ENCODE measurements at regions not wholly inside any gene's neighbourhood (a gene's known extent, or its start where the extent isn't known, plus 50 kb on each side); places are given as distances from the start of the nearest gene placed in this dataset.

GRCh38 chrX:69317721-69318120, 152.5 kb upstream of the PJA1 start:
- ATAC-seq (ENCODE audit: insufficient number of reproducible peaks, low FRiP score, low read depth): no peak
- no peaks in the 10 kb centered on the region for H3K4me1 ChIP-seq (ENCODE audit: control insufficient read depth in 1 of 2, low read depth in 2 of 2)
- H3K4me3 ChIP-seq: no peak overlapping the region
- TF ChIP-seq CTCF (IDR thresholded peaks at IDR 0.05): no peak
- no peaks in the 10 kb centered on the region for H3K27me3 ChIP-seq (replicated peaks; ENCODE audit: insufficient read depth)
- H3K9me3 ChIP-seq: no peaks in the 10 kb centered on the region
- H3K36me3 ChIP-seq: no peaks in the 10 kb centered on the region
- H3K27ac ChIP-seq: no peak overlapping the region
- DNase-seq (ENCODE audit: low spot score): no peak

- Histone ChIP-seq H3K4me1 (ENCODE audit: control insufficient read depth in 1 of 2, low read depth in 2 of 2) (no peaks in the 10 kb centered on the region), H3K36me3 (no peaks in the 10 kb centered on the region), H3K4me3 (no peak overlapping the region), H3K27me3 (replicated peaks; ENCODE audit: insufficient read depth) (no peaks in the 10 kb centered on the region), H3K27ac (no peak overlapping the region), H3K9me3 (no peaks in the 10 kb centered on the region)
- DNase-seq (ENCODE audit: low spot score): no peak
- ATAC-seq (ENCODE audit: insufficient number of reproducible peaks, low FRiP score, low read depth): no peak
- no peak for TF ChIP-seq CTCF (IDR thresholded peaks at IDR 0.05)
Measured at GRCh38 chrX:69314436-69315348, 149.4 kb upstream of the PJA1 start.

DNA sequence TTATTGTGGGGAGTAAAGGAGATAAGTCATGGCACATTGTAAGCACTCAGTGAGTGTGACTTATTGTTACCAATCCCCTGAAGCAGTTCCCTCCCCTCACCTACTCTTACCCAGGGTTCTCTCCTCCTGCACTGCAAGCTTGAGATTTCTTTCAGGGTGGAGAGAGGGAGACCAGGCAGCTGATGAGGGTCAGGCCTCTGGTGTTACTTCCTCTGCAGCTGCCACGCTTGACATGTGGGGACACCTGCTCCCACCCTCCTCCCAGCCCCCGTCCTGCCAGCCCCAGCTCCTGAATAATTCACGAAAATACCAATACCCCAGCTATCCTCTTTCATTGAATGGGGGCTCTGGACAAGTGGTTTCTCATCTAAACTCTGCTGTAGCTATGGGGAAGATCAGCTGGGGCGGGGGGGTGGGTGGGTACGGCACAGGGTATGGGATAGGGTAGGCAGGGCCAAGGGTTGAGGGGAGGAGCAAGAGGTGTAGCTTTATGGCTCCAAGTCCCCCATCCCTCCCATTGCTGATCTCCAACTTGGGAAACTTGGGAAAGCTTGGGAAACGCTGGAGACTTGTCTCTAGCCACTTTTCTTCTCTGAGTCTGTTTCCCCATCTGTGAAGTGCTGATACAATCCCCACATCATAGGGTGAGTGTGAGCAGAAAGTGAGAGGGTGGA, 148.5 kb upstream of the PJA1 start:
- H3K9me3 ChIP-seq: no peaks in the 10 kb centered on the region
- no peak overlapping the region for H3K27ac ChIP-seq
- H3K27me3 ChIP-seq (replicated peaks; ENCODE audit: insufficient read depth): no peaks in the 10 kb centered on the region
- TF ChIP-seq CTCF (IDR thresholded peaks at IDR 0.05): no peak
- no peaks in the 10 kb centered on the region for H3K4me1 ChIP-seq (ENCODE audit: control insufficient read depth in 1 of 2, low read depth in 2 of 2)
- H3K4me3 ChIP-seq: no peak overlapping the region
- DNase-seq (ENCODE audit: low spot score) (no peak), ATAC-seq (ENCODE audit: insufficient number of reproducible peaks, low FRiP score, low read depth) (no peak)
- no peaks in the 10 kb centered on the region for H3K36me3 ChIP-seq

GRCh38 chrX:69311936-69312670, 146.8 kb upstream of the PJA1 start:
- no peaks in the 10 kb centered on the region for H3K4me1 ChIP-seq (ENCODE audit: control insufficient read depth in 1 of 2, low read depth in 2 of 2)
- no peak for ATAC-seq (ENCODE audit: insufficient number of reproducible peaks, low FRiP score, low read depth)
- no peaks in the 10 kb centered on the region for H3K27me3 ChIP-seq (replicated peaks; ENCODE audit: insufficient read depth)
- H3K27ac ChIP-seq: no peak overlapping the region
- H3K4me3 ChIP-seq: no peak overlapping the region
- no peaks in the 10 kb centered on the region for H3K36me3 ChIP-seq
- no peaks in the 10 kb centered on the region for H3K9me3 ChIP-seq
- DNase-seq (ENCODE audit: low spot score): no peak
- TF ChIP-seq CTCF (IDR thresholded peaks at IDR 0.05): no peak

Measured in thoracic aorta (tissue), 2 donors.